Iris pigment epithelial cell (primary cell): ENCODE measurements at regions not wholly inside any gene's neighbourhood (a gene's known extent, or its start where the extent isn't known, plus 50 kb on each side); places are given as distances from the start of the nearest gene placed in this dataset.

Experiments
- DNase-seq: peaks from one replicate; pipeline ENCODE4 v3.0.0-alpha.2; 2011; ENCODE audit warnings: low read depth

GRCh38 chr6:169997187-169997929, 245.9 kb downstream of the ERMARD start:
- DNase-seq: no peak

- no peak for DNase-seq
These were observed 245.1 kb downstream of the ERMARD start for GRCh38 chr6:169996378-169997051.

DNA sequence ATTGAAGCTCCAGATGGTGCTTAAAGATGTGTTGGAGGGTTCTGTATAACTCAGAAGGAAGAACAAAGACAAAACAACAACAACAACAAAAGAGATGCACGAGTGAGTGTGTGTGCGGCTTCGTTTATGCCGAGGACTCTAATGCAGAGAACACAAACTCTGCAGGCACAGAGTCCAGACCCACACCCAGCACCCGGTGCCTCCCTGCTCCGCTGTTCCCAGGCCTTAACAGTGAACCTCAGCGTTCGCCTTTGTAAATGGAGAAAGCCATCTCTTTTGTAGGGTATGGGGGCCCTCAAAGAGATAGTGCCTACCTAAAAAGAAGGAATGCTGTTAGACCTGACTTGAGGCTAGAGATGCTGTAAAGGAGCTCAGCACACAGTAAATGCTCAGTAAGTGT, 243.3 kb downstream of the ERMARD start:
- DNase-seq: no peak

DNA sequence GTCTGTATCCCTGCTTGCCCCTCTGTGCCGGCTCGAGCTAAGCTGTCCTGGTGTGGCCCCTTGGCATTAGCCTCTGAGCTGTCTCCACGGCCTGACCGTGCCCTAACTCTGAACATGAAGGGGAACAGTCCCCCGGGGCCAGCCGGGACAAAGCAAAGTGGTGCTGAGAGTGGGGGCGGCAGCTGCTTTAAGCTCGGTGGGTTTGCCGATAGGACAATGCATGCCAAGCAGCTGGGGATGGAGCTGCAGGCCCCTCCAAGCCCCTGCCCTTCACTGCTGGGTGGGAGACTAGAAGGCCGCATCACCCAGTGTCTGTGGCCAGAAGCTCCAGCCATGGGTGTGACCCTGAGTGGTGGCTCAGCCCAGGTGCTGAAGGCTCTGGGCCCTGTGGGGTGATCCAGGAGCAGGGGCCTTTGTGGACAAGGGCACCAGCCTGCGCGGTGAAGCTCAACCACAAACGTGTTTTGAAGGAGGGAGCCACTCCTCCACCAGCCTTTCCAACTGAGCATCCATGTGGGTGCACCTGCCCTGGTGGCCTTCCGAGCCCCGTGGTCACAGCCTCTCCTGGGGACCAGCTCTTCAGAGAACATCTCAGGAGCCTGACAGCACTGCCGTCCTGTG, 242.5 kb downstream of the ERMARD start:
- no peak for DNase-seq

DNA sequence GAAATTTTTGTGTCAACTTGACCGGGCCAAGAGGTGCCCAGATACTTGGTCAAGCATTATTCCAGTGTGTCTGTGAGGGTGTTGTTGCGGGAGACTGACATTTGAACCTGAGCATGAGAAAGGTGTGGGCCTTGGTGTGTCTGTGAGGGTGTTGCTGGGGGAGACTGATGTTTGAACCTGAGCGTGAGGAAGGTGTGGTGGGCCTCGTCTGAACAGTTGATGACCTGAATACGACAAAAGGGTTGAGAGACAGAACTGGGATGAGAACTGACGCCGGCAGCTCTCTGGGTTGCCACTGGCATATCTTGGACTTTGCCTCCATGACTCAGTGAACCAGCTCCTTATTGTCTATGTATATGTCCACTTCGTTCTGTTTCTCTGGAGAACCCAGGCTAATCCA, 240.5 kb downstream of the ERMARD start:
- no peak for DNase-seq

DNA sequence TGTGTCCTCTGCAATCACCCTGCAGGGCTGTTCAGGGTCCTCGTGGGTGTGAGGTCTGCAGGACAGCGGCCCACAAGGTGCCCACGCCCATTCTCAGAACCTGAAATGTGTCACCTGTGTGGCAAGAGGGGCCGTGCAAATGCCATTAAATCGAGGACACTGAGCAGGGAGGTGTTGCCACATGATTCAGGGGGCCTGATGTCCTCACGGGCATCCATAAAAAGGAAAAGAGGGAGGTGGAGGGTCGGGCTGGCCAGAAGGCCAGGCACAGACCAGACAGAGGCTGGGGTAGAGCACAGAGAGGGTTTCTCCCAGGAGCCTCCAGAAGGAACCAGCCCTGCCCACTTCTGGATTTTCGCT, 239.6 kb downstream of the ERMARD start:
- no peak for DNase-seq

- DNase-seq: no peak
These were observed 238.9 kb downstream of the ERMARD start for GRCh38 chr6:169990095-169991030.

DNA sequence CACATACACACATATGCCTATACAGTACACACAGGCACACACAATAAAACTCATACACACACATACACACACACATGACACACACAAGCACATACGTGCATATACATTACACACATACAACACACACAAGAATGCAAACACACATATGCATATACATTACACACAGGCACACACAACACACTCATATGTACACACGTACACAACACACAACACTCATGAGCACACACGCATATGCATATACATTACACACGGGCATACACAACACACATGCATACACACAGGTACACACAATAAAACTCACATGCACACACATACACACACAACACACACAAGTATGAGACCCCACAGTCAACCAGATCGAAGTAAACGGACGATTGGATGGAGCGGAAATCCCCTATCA, 238.2 kb downstream of the ERMARD start:
- DNase-seq: no peak

- DNase-seq: no peak
These were observed 237.5 kb downstream of the ERMARD start for GRCh38 chr6:169988769-169989550.

GRCh38 chr6:169986848-169987498, 235.6 kb downstream of the ERMARD start:
- DNase-seq: no peak

DNA sequence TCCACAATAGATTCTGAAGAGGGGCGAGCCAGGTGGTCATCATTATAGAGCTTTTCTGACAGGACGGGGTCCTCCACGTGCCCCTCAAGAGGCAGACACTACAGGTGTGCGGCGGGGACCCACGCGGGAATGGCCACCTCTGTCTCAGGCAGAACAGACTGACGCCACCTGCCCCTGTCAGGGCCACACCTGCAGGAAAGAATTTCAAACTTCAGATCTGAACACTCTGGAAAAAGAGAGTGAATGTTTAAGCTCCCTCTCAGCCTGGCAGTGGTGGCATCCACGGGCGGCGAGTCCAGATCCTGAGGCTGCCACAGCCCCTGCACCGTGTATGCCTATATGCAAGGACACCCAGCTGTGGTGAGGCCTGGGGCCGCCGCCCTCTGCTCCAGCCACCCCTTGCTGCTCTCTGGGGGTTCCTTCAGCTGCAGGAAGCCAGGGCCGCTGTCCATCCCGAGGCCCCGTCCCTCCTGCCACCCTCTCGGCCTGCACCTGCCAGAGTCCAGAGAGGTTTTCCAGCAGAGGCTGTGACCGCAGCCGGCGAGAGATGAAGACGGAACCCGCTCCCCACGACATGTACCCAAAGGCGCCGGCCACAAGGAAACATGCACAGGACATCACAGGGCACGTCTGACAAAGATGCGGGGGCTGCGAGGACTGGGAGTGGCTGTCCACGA, 234.9 kb downstream of the ERMARD start:
- DNase-seq: no peak

DNA sequence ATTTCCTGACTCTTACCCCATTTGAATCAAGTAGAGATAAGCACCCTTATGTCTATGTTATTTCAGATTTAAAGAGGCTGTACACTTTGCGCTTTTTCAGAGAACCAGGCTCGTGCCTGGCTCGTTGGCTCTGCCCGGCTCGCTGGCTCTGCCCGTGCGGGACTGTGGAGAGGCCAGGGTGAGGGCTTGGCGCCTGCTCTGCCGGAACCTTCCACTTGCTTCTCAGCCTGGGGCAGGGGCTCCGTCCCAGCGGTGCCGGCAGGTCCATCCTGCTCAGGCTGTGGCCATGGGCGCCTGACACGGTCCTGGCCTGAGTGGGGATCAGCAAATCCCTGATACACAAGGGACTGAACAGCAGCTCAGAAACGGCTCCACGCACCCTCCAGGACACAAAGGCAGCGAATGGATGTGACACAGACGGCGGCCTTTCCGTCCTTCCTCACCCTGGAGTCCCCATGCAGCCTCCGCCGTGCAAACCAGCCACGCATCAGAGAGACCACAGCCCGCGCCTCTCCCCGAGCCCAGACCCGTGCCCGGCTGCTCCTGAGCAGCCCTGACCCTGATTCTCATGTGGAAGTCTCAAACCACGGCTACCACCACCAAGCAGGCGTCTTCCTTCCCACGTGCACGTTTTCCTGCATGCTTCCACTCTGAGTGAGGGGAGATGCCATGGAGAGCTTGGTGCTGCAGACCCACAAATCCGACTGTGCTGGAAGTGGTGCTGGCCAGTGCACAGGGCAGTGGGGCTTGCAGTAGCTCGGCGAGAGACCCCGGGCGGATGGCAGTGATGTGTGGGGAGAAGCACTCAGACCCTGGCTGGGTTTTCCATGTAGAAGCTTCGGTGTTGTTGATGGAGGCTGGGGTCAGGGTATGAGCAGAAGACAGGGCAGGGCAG, 233.9 kb downstream of the ERMARD start:
- no peak for DNase-seq

DNA sequence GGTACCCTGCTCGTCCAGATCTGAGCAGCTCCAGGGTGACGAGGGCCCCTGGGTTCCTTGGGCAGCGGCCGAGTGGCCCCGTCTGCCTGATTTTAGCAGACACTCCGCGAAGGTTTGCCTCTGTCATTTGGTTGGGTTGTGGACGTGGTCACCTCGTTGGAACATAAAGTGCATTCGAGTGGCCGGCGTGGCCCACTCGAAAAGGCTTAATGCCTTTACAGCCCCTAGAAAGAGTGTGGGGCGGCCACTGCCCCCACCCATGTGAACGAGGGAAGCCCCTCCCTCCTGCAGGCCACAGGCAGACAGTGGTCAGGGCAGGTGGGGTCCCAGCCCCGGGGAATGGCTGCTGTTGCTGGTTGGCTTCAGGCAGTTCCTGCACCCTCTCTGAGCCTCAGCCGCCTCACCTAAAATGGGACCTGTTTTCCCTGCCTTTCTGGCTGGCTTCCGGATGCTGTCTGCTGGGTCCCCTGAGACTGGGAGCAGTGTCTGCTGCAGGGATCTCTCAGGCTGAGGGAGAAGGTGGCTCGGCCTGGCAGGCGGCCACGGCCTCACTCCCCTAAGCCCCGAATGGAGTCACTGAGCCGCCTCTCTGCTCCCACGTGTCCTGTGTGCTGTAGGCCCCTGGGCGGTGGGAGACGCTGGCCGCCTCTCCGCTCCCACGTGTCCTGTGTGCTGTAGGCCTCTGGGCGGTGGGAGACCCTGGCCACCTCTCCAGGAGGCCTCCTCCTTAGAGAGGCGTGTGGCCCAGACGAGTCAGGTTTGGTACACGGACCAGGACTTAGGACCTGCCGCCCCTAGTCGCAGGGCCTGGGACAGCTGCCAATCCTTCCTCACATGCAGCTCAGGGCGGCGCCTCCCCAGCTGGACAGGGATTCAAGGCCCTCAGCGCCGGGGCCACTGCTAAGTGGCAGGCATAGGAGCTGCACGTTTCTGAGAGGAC, 233.0 kb downstream of the ERMARD start:
- DNase-seq: no peak

GRCh38 chr6:169983651-169984050, 232.2 kb downstream of the ERMARD start:
- DNase-seq: no peak

- DNase-seq: no peak
These were observed 231.3 kb downstream of the ERMARD start for GRCh38 chr6:169982461-169983386.

- no peak for DNase-seq
These were observed 230.5 kb downstream of the ERMARD start for GRCh38 chr6:169981969-169982368.

DNA sequence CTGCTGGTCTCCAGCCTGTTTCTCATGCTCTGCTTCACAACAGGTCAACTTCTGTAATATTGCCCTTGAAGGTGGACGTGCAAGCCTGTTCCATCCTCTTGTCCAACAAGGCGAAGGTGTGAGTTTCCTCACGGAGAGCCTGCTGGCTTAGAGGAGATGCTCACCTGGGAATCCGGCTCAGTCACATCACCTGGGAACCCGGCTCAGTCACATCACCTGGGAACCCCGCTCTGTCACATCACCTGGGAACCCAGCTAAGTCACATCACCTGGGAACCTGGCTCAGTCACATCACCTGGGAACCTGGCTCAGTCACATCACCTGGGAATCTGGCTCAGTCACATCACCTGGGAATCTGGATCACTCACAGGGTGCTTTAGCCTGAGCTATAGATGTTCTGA, 230.1 kb downstream of the ERMARD start:
- DNase-seq: no peak
